HL-60 (cell line): ENCODE measurements at regions not wholly inside any gene's neighbourhood (a gene's known extent, or its start where the extent isn't known, plus 50 kb on each side); places are given as distances from the start of the nearest gene placed in this dataset.

ENCODE experiments used
- CTCF ChIP-seq: IDR thresholded peaks from one replicate; pipeline ENCODE4 v1.5.1; 2011; ENCODE audit warnings: low read length, control low read depth, inconsistent platforms; ENCODE audit not compliant: insufficient read depth
- POLR2AphosphoS5 ChIP-seq: IDR thresholded peaks from 2 replicates; pipeline ENCODE4 v1.6.1; 2012; ENCODE audit warnings: low read depth
- REST ChIP-seq: IDR thresholded peaks from 2 replicates; pipeline ENCODE4 v1.6.1; 2012; ENCODE audit warnings: low read depth; ENCODE audit not compliant: insufficient replicate concordance

GRCh38 chr6:9025228-9025627 lies 589.9 kb upstream of the SLC35B3 start:
- TF ChIP-seq CTCF, result no peak
- TF ChIP-seq REST, result no peak
- TF ChIP-seq POLR2AphosphoS5, result no peak
